Loucy (cell line): ENCODE measurements at regions not wholly inside any gene's neighbourhood (a gene's known extent, or its start where the extent isn't known, plus 50 kb on each side); places are given as distances from the start of the nearest gene placed in this dataset.

Experiments used
- CTCF ChIP-seq: fragments of 200-600 bp; sonication (generic); conservative IDR thresholded peaks from 2 replicates; pipeline ENCODE4 v1.5.1; 2014; ENCODE audit warnings: mild to moderate bottlenecking, antibody characterized with exemption, low read length
- EZH2phosphoT487 ChIP-seq: fragments of 200-600 bp; IDR thresholded peaks from 2 replicates; pipeline ENCODE4 v1.6.1; 2018; ENCODE audit warnings: antibody characterized with exemption, mild to moderate bottlenecking, moderate library complexity, borderline replicate concordance

- no peak for TF ChIP-seq CTCF
- no peak for TF ChIP-seq EZH2phosphoT487
These were observed 61.9 kb upstream of the PKIB start for GRCh38 chr6:122548281-122548680.
